GM10248 (cell line): ENCODE measurements at regions not wholly inside any gene's neighbourhood (a gene's known extent, or its start where the extent isn't known, plus 50 kb on each side); places are given as distances from the start of the nearest gene placed in this dataset.

Experiments used
- CTCF ChIA-PET: fragments of 300-600 bp; sonication (Branson Sonifier 250); formaldehyde crosslinking; extraction: SDS; loops from one replicate; lab custom pipeline; 2021; ENCODE audit warnings: antibody characterized with exemption; lab: Yijun Ruan, JAX
- POLR2A ChIA-PET: fragments of 350-650 bp; sonication (Branson Sonifier 250); formaldehyde crosslinking; extraction: SDS; loops from one replicate; lab custom pipeline; 2020; ENCODE audit warnings: antibody characterized with exemption; lab: Yijun Ruan, JAX
- DNase-seq: peaks from one replicate; pipeline ENCODE4 v3.0.0; 2012; ENCODE audit errors: extremely low spot score
- CTCF ChIP-seq: IDR thresholded peaks from 2 replicates; pipeline ENCODE4 v1.5.1; 2012; ENCODE audit warnings: mild to moderate bottlenecking, low read depth; ENCODE audit errors: extremely low read depth, missing control alignments, control extremely low read depth

DNA sequence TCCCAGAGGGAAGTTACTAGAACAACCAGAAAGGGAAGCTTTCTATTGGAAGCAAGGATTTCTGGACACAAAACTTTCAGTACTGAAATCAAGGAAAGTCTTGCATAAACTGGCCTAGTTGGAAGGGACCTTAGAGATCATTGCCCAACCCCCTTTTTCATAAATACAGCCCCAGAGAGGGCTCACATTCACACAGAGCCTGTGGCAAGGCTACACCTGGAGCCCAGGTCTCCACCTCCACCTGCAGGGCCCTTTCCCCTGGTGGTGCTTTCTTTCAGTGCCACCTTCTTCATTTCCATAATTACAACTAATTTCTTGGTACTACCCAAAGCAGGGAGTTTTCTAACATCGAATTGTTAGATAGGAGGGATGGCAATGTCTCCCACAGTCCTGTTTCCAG, 85.7 kb downstream of the ADRB2 start:
- DNase-seq = no peak
- POLR2A ChIA-PET = no interaction called here
- CTCF ChIA-PET = no interaction called here
- no peak for TF ChIP-seq CTCF

DNA sequence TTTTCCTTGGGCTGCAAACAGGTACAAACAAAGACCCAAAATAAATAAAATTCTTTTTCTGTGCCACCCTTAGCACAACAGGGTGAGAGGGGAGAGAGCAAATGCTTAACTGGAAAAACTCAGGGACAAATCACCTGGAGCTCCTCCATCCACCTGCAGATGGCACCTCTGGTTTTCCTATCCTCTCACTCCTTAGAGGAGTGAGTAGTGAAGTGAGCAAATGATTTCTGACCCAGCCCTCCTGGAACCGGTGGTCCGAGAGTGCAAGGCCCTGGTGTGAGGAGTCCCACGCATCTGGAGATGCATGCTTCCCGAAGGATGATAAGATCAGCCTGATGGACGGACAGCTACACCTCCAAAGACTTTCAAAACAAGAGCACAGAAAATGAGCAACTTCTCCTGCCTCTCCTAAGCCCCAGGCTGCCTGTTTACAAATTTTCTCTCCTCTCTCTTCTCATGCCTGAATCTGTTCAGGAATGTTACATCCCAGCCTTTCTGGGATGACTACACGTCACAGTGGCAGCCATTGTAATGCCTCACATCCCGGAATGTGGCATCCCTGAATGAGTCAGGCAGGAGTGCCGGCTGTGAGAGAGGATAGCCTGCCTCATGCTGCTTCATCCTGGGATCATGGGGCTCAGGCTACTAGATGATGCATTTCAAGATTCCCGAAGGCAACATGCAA, 86.4 kb downstream of the ADRB2 start:
- no peak for DNase-seq
- CTCF ChIA-PET = interaction anchor here (0.8 kb wide), 1 partner anchor 54 kb away, joined by 3 read pairs; no protein-coding TSS in a partner anchor
- POLR2A ChIA-PET = no interaction called here
- TF ChIP-seq CTCF = no peak

DNA sequence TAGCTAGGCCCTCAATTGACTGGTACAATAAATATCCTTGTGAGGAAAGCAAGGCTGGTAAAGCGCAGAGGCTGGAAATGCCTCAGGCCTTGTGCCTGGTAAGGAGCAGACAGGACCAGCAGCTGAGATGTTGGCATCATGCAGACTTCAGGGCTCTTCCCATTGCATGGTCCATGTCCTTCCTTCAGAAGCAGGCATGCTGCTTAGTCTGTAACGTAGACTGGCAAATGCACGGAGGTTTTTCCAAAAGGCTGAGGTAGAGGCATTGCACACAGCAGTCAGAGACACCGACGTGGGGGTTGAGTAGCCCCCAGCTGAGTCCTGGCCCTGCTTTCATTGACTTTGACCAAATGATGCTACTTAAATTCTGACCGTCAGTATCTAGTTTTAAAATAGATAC, 87.1 kb downstream of the ADRB2 start:
- CTCF ChIA-PET = interaction anchor here (0.7 to 1.8 kb wide), 4 partner anchors 15 to 173 kb away, joined by 3 to 5 read pairs (median 3); no protein-coding TSS in a partner anchor
- POLR2A ChIA-PET = no interaction called here

GRCh38 chr5:148913985-148914431, 87.6 kb downstream of the ADRB2 start:
- CTCF ChIA-PET = interaction anchor here (0.7 to 1.8 kb wide), 4 partner anchors 15 to 173 kb away, joined by 3 to 5 read pairs (median 3); no protein-coding TSS in a partner anchor
- no peak for DNase-seq

More for the DNA sequence above, 87.1 kb downstream of the ADRB2 start:
- DNase-seq = no peak
- no peak for TF ChIP-seq CTCF

GRCh38 chr5:148915224-148915817, 88.9 kb downstream of the ADRB2 start:
- no peak for DNase-seq
- ChIA-PET CTCF (interaction anchor here (1.5 to 1.8 kb wide), 3 partner anchors 10 to 43 kb away, joined by 3 to 5 read pairs (median 4); no protein-coding TSS in a partner anchor), POLR2A (no interaction called here)
- no peak for TF ChIP-seq CTCF

More at GRCh38 chr5:148913985-148914431, 87.6 kb downstream of the ADRB2 start:
- POLR2A ChIA-PET = no interaction called here
- no peak for TF ChIP-seq CTCF

DNA sequence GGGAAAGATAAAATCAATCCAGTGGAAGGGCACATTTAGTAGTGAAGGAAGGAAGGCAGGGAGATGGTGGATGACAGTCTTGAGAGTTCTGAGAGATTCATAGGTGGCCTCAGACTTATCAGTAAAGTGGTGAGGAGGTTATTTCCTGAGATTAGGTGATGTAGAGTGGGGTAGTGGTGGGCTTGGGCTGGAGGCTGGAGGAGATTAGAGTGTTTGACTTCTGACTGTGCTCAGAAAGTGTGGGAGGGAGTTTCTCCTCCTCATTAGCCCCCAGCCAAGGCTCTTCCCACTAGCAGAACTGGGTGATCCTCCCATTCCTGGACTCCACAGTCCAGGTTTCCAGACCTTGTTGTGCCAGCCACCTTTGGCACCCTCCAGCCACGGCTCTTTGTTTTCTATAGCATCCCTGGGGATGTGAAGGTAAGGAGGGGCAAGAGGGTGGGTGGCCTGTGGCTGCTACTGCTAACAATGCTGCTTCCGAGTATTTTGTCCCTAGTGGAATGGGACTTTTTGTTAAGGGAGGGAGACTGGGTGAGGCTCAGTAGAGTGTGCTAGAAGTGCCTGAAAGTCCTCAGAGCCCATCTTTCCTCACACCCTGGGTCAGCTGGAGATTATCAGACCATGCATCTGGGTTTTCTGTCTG, 94.4 kb downstream of the ADRB2 start:
- DNase-seq = no peak
- CTCF ChIA-PET = no interaction called here
- no peak for TF ChIP-seq CTCF
- POLR2A ChIA-PET = no interaction called here
